GM12878 (cell line): ENCODE measurements at regions not wholly inside any gene's neighbourhood (a gene's known extent, or its start where the extent isn't known, plus 50 kb on each side); places are given as distances from the start of the nearest gene placed in this dataset.

Source experiments
- BACH1 ChIP-seq: fragments of 450-650 bp; IDR thresholded peaks from 2 replicates; pipeline ENCODE4 v1.6.1; 2017; ENCODE audit warnings: mild to moderate bottlenecking, borderline replicate concordance
- CEBPB ChIP-seq, 2 experiments: fragments of 150-350 bp in 1 of 2; IDR thresholded peaks; 2 replicates each; pipeline ENCODE4 v1.6.1; 2012 to 2014; ENCODE audit warnings: low read depth in 2 of 2, low read length in 2 of 2, borderline replicate concordance in 1 of 2, inconsistent platforms in 1 of 2
- E4F1 ChIP-seq: fragments of 450-650 bp; IDR thresholded peaks from 2 replicates; pipeline ENCODE4 v1.6.1; 2018; ENCODE audit warnings: borderline replicate concordance, mild to moderate bottlenecking; ENCODE audit not compliant: partially characterized antibody
- ESRRA ChIP-seq: IDR thresholded peaks from 2 replicates; pipeline ENCODE4 v1.6.1; 2012; ENCODE audit warnings: mild to moderate bottlenecking, low read length, improper control_type of control experiment
- ETV6 ChIP-seq, 2 experiments: fragments of 450-650 bp in 1 of 2; IDR thresholded peaks in 1 of 2; conservative IDR thresholded peaks in 1 of 2; 2 replicates each; pipeline ENCODE4 v1.6.1; 2014; ENCODE audit warnings: antibody characterized with exemption in 1 of 2, borderline replicate concordance in 1 of 2, low read depth in 1 of 2, mild to moderate bottlenecking in 1 of 2, moderate library complexity in 1 of 2
- HCFC1 ChIP-seq: fragments of 150-350 bp; IDR thresholded peaks from 2 replicates; pipeline ENCODE4 v1.6.1; 2014; ENCODE audit warnings: low read length
- HDAC6 ChIP-seq: fragments of 200-600 bp; sonication (generic); IDR thresholded peaks from one replicate; pipeline ENCODE4 v1.8.0; 2017; ENCODE audit warnings: antibody characterized with exemption; ENCODE audit not compliant: unreplicated experiment
- IKZF1 ChIP-seq: fragments of 450-650 bp; conservative IDR thresholded peaks from 2 replicates; pipeline ENCODE4 v1.6.1; 2017; ENCODE audit warnings: antibody characterized with exemption, mild to moderate bottlenecking
- IRF4 ChIP-seq: IDR thresholded peaks from 2 replicates; pipeline ENCODE4 v1.6.1; 2011; ENCODE audit warnings: low read depth, low read length
- JUNB ChIP-seq: IDR thresholded peaks from 2 replicates; pipeline ENCODE4 v1.6.1; 2016; ENCODE audit warnings: antibody characterized with exemption, mild to moderate bottlenecking
- MXI1 ChIP-seq: fragments of 150-350 bp; IDR thresholded peaks from 2 replicates; pipeline ENCODE4 v1.6.1; 2011; ENCODE audit warnings: low read depth, mild to moderate bottlenecking, inconsistent platforms, low read length, improper control_type of control experiment
- NRF1 ChIP-seq: conservative IDR thresholded peaks from 2 replicates; pipeline ENCODE4 v1.6.1; 2011; ENCODE audit warnings: mild to moderate bottlenecking, low read depth, low read length, improper control_type of control experiment
- PAX5 ChIP-seq: IDR thresholded peaks from 2 replicates; pipeline ENCODE4 v1.6.1; 2011; ENCODE audit warnings: low read depth, low read length, borderline replicate concordance
- PML ChIP-seq: IDR thresholded peaks from 2 replicates; pipeline ENCODE4 v1.6.1; 2012; ENCODE audit warnings: low read length, inconsistent platforms
- RCOR1 ChIP-seq: conservative IDR thresholded peaks from 2 replicates; pipeline ENCODE4 v1.6.1; 2012; ENCODE audit warnings: low read depth, low read length, improper control_type of control experiment
- RFX5 ChIP-seq: IDR thresholded peaks from 2 replicates; pipeline ENCODE4 v1.6.1; 2011; ENCODE audit warnings: low read depth, low read length, improper control_type of control experiment
- SPI1 ChIP-seq: IDR thresholded peaks from 2 replicates; pipeline ENCODE4 v1.6.1; 2011; ENCODE audit warnings: low read depth, mild to moderate bottlenecking, low read length, moderate library complexity, borderline replicate concordance; ENCODE audit not compliant: insufficient read depth
- STAT1 ChIP-seq: fragments of 450-650 bp; conservative IDR thresholded peaks from 2 replicates; pipeline ENCODE4 v1.6.1; 2014; ENCODE audit warnings: antibody characterized with exemption, mild to moderate bottlenecking
- TARDBP ChIP-seq: IDR thresholded peaks from 2 replicates; pipeline ENCODE4 v1.6.1; 2016; ENCODE audit warnings: borderline replicate concordance
- TCF12 ChIP-seq: IDR thresholded peaks from 2 replicates; pipeline ENCODE4 v1.6.1; 2011; ENCODE audit warnings: low read depth, mild to moderate bottlenecking, low read length
- USF1 ChIP-seq: IDR thresholded peaks from 2 replicates; pipeline ENCODE4 v1.6.1; 2011; ENCODE audit warnings: borderline replicate concordance, low read depth, mild to moderate bottlenecking, moderate library complexity, mixed read lengths, low read length; ENCODE audit not compliant: insufficient read depth; ENCODE audit errors: extremely low read length
- YBX1 ChIP-seq: fragments of 450-650 bp; IDR thresholded peaks from 2 replicates; pipeline ENCODE4 v1.6.1; 2016; ENCODE audit warnings: antibody characterized with exemption
- YY1 ChIP-seq: IDR thresholded peaks from 2 replicates; pipeline ENCODE4 v1.6.1; 2011; ENCODE audit warnings: low read depth, mild to moderate bottlenecking, low read length
- ZBTB33 ChIP-seq: fragments of 450-650 bp; IDR thresholded peaks from 2 replicates; pipeline ENCODE4 v1.6.1; 2017; ENCODE audit warnings: mild to moderate bottlenecking
- ZNF207 ChIP-seq: fragments of 450-650 bp; IDR thresholded peaks from 2 replicates; pipeline ENCODE4 v1.6.1; 2014; ENCODE audit warnings: antibody characterized with exemption, mild to moderate bottlenecking, borderline replicate concordance
- ZSCAN29 ChIP-seq: fragments of 450-650 bp; IDR thresholded peaks from 2 replicates; pipeline ENCODE4 v1.6.1; 2017; ENCODE audit warnings: mild to moderate bottlenecking, moderate library complexity
- TF ChIP-seq, protein P1 (sequence below): fragments of 450-650 bp; IDR thresholded peaks from 2 replicates; pipeline ENCODE4 v1.6.1; 2017; ENCODE audit warnings: low read depth, mild to moderate bottlenecking, moderate library complexity

DNA sequence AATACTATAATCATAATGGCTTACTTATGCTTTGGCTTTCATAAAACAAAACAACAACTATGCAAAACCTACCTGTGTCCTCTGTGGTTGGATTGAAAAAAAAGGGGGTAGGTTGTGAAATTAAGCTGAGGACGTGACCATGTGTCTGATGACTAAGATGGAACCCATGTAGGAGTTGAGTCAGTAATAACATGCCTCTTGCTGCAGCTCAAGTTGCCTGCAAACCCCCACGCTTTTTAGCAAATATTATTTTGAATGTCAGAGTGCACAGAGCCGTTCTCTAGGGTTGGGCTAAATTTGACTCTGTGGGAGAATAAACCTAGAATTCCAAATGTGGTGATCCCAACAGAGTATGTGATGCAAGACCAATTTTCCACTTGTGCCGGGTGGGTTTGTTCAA is 209.3 kb downstream of the KCNRG start (continued):
- TF ChIP-seq E4F1: no peak
- TF ChIP-seq STAT1: no peak
- no peak for TF ChIP-seq TARDBP
- TF ChIP-seq, protein P1, sequence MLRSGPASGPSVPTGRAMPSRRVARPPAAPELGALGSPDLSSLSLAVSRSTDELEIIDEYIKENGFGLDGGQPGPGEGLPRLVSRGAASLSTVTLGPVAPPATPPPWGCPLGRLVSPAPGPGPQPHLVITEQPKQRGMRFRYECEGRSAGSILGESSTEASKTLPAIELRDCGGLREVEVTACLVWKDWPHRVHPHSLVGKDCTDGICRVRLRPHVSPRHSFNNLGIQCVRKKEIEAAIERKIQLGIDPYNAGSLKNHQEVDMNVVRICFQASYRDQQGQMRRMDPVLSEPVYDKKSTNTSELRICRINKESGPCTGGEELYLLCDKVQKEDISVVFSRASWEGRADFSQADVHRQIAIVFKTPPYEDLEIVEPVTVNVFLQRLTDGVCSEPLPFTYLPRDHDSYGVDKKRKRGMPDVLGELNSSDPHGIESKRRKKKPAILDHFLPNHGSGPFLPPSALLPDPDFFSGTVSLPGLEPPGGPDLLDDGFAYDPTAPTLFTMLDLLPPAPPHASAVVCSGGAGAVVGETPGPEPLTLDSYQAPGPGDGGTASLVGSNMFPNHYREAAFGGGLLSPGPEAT: no peak
- no peak for TF ChIP-seq ZNF207
- peak in 1 of 2 experiments; percentile 96; a peak in 2 of 4 replicates for TF ChIP-seq CEBPB (IDR thresholded peaks at IDR 0.05; ENCODE audit: borderline replicate concordance in 1 of 2, low read depth in 2 of 2, low read length in 2 of 2)
- no peak for TF ChIP-seq NRF1
- TF ChIP-seq IRF4: peak; percentile 94
- no peak for TF ChIP-seq RCOR1
- TF ChIP-seq TCF12: peak; percentile 69
- no peak; the same call in 1 of the 2 replicates for TF ChIP-seq YY1
- peak; percentile 83; the same call in 1 of the 2 replicates for TF ChIP-seq PAX5
- no peak for TF ChIP-seq RFX5
- no peak for TF ChIP-seq BACH1
- TF ChIP-seq ZSCAN29: no peak
- 0 out of 2 replicates have a peak, but pooled peaks have one; percentile 47 for TF ChIP-seq PML
- TF ChIP-seq ETV6 (conservative IDR thresholded peaks at IDR 0.05 in 1 of 2, IDR thresholded peaks at IDR 0.05 in 1 of 2; ENCODE audit: borderline replicate concordance in 1 of 2, low read depth in 1 of 2): no peak
- TF ChIP-seq YBX1: no peak
- peak; percentile 28; the same call in 1 of the 2 replicates for TF ChIP-seq IKZF1
- TF ChIP-seq JUNB: peak; percentile 94
- TF ChIP-seq MXI1: no peak
- no peak for TF ChIP-seq ESRRA
- TF ChIP-seq USF1: no peak
- no peak for TF ChIP-seq ZBTB33
- TF ChIP-seq HDAC6: no peak
- TF ChIP-seq SPI1: no peak
- TF ChIP-seq HCFC1: no peak
